ENCODE measurements at regions not wholly inside any gene's neighbourhood (a gene's known extent, or its start where the extent isn't known, plus 50 kb on each side); places are given as distances from the start of the nearest gene placed in this dataset.
"Not testable (repeated sequence)": the region's sequence is repeated elsewhere in the genome, so short reads cannot be mapped to it uniquely, and the experiment has no call there.

DNA sequence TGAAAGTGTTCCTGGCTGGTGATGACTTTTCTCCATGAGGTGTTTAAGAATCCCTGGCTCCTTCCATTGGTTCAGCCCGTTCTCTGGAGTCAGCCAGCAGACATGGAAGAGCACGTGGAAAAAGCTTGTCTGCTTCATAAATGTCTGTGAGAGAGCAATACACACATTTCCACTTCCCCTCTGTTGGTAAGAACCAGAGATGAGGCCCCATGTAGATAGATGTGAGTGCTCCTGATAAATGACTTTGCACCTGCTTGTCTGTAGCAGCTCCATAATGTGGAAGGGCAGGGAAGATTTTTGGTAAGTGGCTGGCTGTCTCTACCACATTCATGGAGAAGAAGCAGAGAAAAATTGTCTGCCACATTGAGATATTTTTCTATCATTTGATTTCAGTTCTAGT lies 325.8 kb downstream of the LMO7 start:
- ChIA-PET POLR2A (ENCODE audit: unreplicated experiment) (no interaction called here), CTCF (no interaction called here)
- Histone ChIP-seq H3K9me3 (ENCODE audit: insufficient read depth, low read depth) (no peaks in the 10 kb centered on the region), H3K27me3 (ENCODE audit: insufficient read depth, low read depth) (no peaks in the 10 kb centered on the region), H3F3A (ENCODE audit: insufficient read depth, low read depth) (no peaks in the 10 kb centered on the region), H3K9me2 (ENCODE audit: insufficient read depth) (no peaks in the 10 kb centered on the region), H3K36me3 (ENCODE audit: low read depth) (no peaks in the 10 kb centered on the region), H3K4me3 (no peak overlapping the region), H3K4me1 (replicated peaks; ENCODE audit: insufficient read depth) (no peaks in the 10 kb centered on the region), H2AFZ (no peak overlapping the region), H4K20me1 (ENCODE audit: insufficient read depth) (no peaks in the 10 kb centered on the region), H3K79me2 (ENCODE audit: low read depth) (no peaks in the 10 kb centered on the region), H3K4me2 (no peak overlapping the region), H3K27ac (no peak overlapping the region)
- TF ChIP-seq CTCF (conservative IDR thresholded peaks at IDR 0.05) = no peak
- TF ChIP-seq EZH2 (IDR thresholded peaks at IDR 0.05; ENCODE audit: low read depth) = no peak
- intact Hi-C loops (cut with micrococcal nuclease; ENCODE audit: unreplicated experiment) = no loop called here
- no peak for DNase-seq
- no TSS peak for BruUV-seq (replicated peaks)

- no peaks in the 10 kb centered on the region for H3K36me3 ChIP-seq (ENCODE audit: low read depth)
- intact Hi-C loops (cut with micrococcal nuclease; ENCODE audit: unreplicated experiment) = no loop called here
- H4K20me1 ChIP-seq (ENCODE audit: insufficient read depth) = no peaks in the 10 kb centered on the region
- H3K4me1 ChIP-seq (replicated peaks; ENCODE audit: insufficient read depth) = no peaks in the 10 kb centered on the region
- no peak for TF ChIP-seq EZH2 (IDR thresholded peaks at IDR 0.05; ENCODE audit: low read depth)
- no peak for TF ChIP-seq CTCF (conservative IDR thresholded peaks at IDR 0.05)
- no peaks in the 10 kb centered on the region for H3K9me2 ChIP-seq (ENCODE audit: insufficient read depth)
- H3K4me3 ChIP-seq = no peak overlapping the region
- no peak overlapping the region for H3K27ac ChIP-seq
- H3F3A ChIP-seq (ENCODE audit: insufficient read depth, low read depth) = no peaks in the 10 kb centered on the region
- POLR2A ChIA-PET (ENCODE audit: unreplicated experiment) = no interaction called here
- H3K4me2 ChIP-seq = no peak overlapping the region
- BruUV-seq (replicated peaks) = no TSS peak
- CTCF ChIA-PET = no interaction called here
- H3K79me2 ChIP-seq (ENCODE audit: low read depth) = no peaks in the 10 kb centered on the region
- no peak overlapping the region for H2AFZ ChIP-seq
- H3K27me3 ChIP-seq (ENCODE audit: insufficient read depth, low read depth) = no peaks in the 10 kb centered on the region
- no peaks in the 10 kb centered on the region for H3K9me3 ChIP-seq (ENCODE audit: insufficient read depth, low read depth)
- DNase-seq = no peak
Measured at GRCh38 chr13:75960538-75960994, 324.4 kb downstream of the LMO7 start.

DNA sequence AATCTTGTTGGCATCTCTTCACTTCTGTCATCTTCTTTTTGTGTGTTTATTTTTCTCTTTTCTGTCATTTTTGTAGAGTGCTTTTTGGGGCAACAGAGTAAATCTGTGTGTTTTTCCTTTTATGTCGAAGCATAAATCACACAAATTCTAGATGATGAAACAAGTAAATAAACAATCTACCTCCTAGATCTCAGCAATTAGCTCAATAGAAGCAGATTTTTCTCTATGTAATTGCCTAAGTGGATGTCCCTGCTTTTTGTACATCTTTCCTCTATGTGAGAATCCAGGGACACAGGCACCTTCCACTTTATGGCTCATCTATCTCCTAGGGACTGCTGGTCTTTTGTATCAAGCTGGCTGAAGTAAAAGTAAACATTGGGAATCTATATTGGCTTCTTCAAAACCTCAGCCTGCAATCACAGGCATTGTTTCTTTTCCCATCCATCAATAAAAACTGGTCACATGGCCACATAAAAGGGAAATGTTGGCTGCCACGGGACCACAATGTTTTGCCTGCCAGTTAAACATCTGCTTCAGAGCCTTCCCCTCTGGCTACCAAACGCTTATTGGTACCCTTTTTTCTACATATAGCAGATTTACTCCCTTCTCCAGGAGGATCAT lies 323.8 kb downstream of the LMO7 start:
- H3K4me3 ChIP-seq = no peak overlapping the region
- DNase-seq = no peak
- no peaks in the 10 kb centered on the region for H4K20me1 ChIP-seq (ENCODE audit: insufficient read depth)
- POLR2A ChIA-PET (ENCODE audit: unreplicated experiment) = no interaction called here
- no peaks in the 10 kb centered on the region for H3K36me3 ChIP-seq (ENCODE audit: low read depth)
- H3K4me1 ChIP-seq (replicated peaks; ENCODE audit: insufficient read depth) = no peaks in the 10 kb centered on the region
- no peaks in the 10 kb centered on the region for H3K27me3 ChIP-seq (ENCODE audit: insufficient read depth, low read depth)
- no peaks in the 10 kb centered on the region for H3K9me3 ChIP-seq (ENCODE audit: insufficient read depth, low read depth)
- no peaks in the 10 kb centered on the region for H3K79me2 ChIP-seq (ENCODE audit: low read depth)
- no peak overlapping the region for H2AFZ ChIP-seq
- no peaks in the 10 kb centered on the region for H3F3A ChIP-seq (ENCODE audit: insufficient read depth, low read depth)
- H3K4me2 ChIP-seq = no peak overlapping the region
- TF ChIP-seq EZH2 (IDR thresholded peaks at IDR 0.05; ENCODE audit: low read depth) (no peak), CTCF (conservative IDR thresholded peaks at IDR 0.05) (no peak)
- H3K27ac ChIP-seq = no peak overlapping the region
- no peaks in the 10 kb centered on the region for H3K9me2 ChIP-seq (ENCODE audit: insufficient read depth)
- CTCF ChIA-PET = no interaction called here
- intact Hi-C loops (cut with micrococcal nuclease; ENCODE audit: unreplicated experiment) = no loop called here
- BruUV-seq (replicated peaks) = no TSS peak

GRCh38 chr13:75953589-75953988 lies 317.5 kb downstream of the LMO7 start:
- H3K4me2 ChIP-seq; H3K27ac ChIP-seq; H3K9me2 ChIP-seq (ENCODE audit: insufficient read depth); CTCF ChIA-PET; H3K9me3 ChIP-seq (ENCODE audit: insufficient read depth, low read depth); H2AFZ ChIP-seq; H3K27me3 ChIP-seq (ENCODE audit: insufficient read depth, low read depth); H3K79me2 ChIP-seq (ENCODE audit: low read depth); H3K36me3 ChIP-seq (ENCODE audit: low read depth); intact Hi-C loops (cut with micrococcal nuclease; ENCODE audit: unreplicated experiment); BruUV-seq (replicated peaks); H3F3A ChIP-seq (ENCODE audit: insufficient read depth, low read depth); H3K4me1 ChIP-seq (replicated peaks; ENCODE audit: insufficient read depth); POLR2A ChIA-PET (ENCODE audit: unreplicated experiment); DNase-seq; H3K4me3 ChIP-seq; H4K20me1 ChIP-seq (ENCODE audit: insufficient read depth): not testable (repeated sequence)
